SIG-M5 (cell line): ENCODE measurements at regions not wholly inside any gene's neighbourhood (a gene's known extent, or its start where the extent isn't known, plus 50 kb on each side); places are given as distances from the start of the nearest gene placed in this dataset.
"Not testable (repeated sequence)": the region's sequence is repeated elsewhere in the genome, so short reads cannot be mapped to it uniquely, and the experiment has no call there.

ENCODE experiments used
- DNase-seq: peaks from one replicate; lab custom pipeline; 2025; lab: John Stamatoyannopoulos, UW

GRCh38 chr3:154818676-154819255 is 261.4 kb upstream of the MME start:
- DNase-seq: no peak

GRCh38 chr3:154810017-154810416 is 270.1 kb upstream of the MME start:
- DNase-seq: not testable (repeated sequence)

GRCh38 chr3:154801729-154802128 is 278.4 kb upstream of the MME start:
- no peak for DNase-seq

GRCh38 chr3:154799800-154800199 is 280.3 kb upstream of the MME start:
- DNase-seq: no peak

- DNase-seq: no peak
These were observed 284.5 kb upstream of the MME start for GRCh38 chr3:154795582-154795981.

GRCh38 chr3:154794814-154795445 is 285.2 kb upstream of the MME start:
- DNase-seq: no peak

- DNase-seq: no peak
These were observed 285.7 kb upstream of the MME start for GRCh38 chr3:154794391-154794790.

GRCh38 chr3:154792828-154793227 is 287.3 kb upstream of the MME start:
- DNase-seq: no peak

GRCh38 chr3:154791611-154792010 is 288.5 kb upstream of the MME start:
- no peak for DNase-seq

GRCh38 chr3:154786724-154787123 is 293.4 kb upstream of the MME start:
- no peak for DNase-seq

- DNase-seq: no peak
These were observed 296.6 kb upstream of the MME start for GRCh38 chr3:154783521-154783931.

GRCh38 chr3:154783061-154783460 is 297.1 kb upstream of the MME start:
- no peak for DNase-seq

GRCh38 chr3:154782151-154782550 is 298.0 kb upstream of the MME start:
- DNase-seq: no peak

GRCh38 chr3:154781595-154781994 is 298.5 kb upstream of the MME start:
- no peak for DNase-seq

- DNase-seq: no peak
These were observed 299.9 kb upstream of the MME start for GRCh38 chr3:154780263-154780662.

GRCh38 chr3:154779571-154779970 is 300.5 kb upstream of the MME start:
- DNase-seq: no peak

GRCh38 chr3:154778057-154778456 is 302.1 kb upstream of the MME start:
- DNase-seq: no peak

- DNase-seq: no peak
These were observed 303.4 kb upstream of the MME start for GRCh38 chr3:154776549-154777225.

- DNase-seq: no peak
These were observed 304.1 kb upstream of the MME start for GRCh38 chr3:154775821-154776548.

- DNase-seq: no peak
These were observed 313.2 kb upstream of the MME start for GRCh38 chr3:154766765-154767503.

- DNase-seq: no peak
These were observed 315.1 kb upstream of the MME start for GRCh38 chr3:154764856-154765640.
